PC-9 (cell line): ENCODE measurements at regions not wholly inside any gene's neighbourhood (a gene's known extent, or its start where the extent isn't known, plus 50 kb on each side); places are given as distances from the start of the nearest gene placed in this dataset.

Experiments used
- CTCF ChIP-seq: fragments of 200-600 bp; sonication (generic); conservative IDR thresholded peaks from 2 replicates; pipeline ENCODE4 v1.6.1; 2017; ENCODE audit warnings: mixed run types, antibody characterized with exemption, mild to moderate bottlenecking, moderate library complexity
- EZH2 ChIP-seq: fragments of 200-600 bp; sonication (generic); IDR thresholded peaks from 2 replicates; pipeline ENCODE4 v1.8.0; 2017; ENCODE audit warnings: antibody characterized with exemption, low read depth

DNA sequence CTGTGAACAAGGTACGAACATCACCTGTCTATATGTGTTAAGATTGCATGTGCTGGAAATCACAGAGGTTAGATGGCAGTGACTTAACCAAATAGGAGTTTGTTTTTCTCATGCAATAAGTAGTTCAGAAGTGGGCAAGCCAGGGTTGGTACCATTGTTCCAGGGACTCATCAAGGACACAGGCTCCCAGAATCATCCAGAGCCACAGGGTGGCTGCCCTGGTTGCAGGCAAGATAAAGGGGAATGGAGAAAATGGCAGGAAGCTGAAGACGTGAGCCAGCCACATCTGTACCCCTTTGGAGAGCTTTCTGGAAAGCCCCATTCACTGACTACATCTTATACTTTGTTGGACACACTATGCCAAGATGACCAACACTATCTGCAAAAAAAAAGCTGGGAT lies 126.0 kb upstream of the IL12B start:
- no peak for TF ChIP-seq CTCF
- no peak for TF ChIP-seq EZH2
